ENCODE measurements at regions not wholly inside any gene's neighbourhood (a gene's known extent, or its start where the extent isn't known, plus 50 kb on each side); places are given as distances from the start of the nearest gene placed in this dataset.
"Not testable (repeated sequence)": the region's sequence is repeated elsewhere in the genome, so short reads cannot be mapped to it uniquely, and the experiment has no call there.

DNA sequence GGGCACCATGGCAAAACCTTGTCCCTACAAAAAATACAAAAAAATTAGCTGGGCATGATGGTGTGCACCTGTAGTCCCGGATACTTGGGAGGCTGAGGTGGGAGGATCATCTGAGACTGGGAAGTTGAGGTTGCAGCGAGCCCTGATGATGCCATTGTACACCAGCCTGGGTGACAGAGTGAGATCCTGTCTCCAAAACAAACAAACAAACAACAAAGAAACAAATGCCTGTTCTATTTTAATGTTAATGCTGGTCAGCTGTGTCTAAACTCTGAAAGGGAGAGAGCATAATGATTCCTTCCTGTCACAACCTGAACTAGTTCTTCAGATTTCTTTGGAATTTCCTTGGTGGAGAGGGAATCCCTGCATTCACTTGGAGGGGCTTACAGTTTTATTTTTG is 413.0 kb upstream of the TBL1XR1 start:
- FAIRE-seq = no peak

DNA sequence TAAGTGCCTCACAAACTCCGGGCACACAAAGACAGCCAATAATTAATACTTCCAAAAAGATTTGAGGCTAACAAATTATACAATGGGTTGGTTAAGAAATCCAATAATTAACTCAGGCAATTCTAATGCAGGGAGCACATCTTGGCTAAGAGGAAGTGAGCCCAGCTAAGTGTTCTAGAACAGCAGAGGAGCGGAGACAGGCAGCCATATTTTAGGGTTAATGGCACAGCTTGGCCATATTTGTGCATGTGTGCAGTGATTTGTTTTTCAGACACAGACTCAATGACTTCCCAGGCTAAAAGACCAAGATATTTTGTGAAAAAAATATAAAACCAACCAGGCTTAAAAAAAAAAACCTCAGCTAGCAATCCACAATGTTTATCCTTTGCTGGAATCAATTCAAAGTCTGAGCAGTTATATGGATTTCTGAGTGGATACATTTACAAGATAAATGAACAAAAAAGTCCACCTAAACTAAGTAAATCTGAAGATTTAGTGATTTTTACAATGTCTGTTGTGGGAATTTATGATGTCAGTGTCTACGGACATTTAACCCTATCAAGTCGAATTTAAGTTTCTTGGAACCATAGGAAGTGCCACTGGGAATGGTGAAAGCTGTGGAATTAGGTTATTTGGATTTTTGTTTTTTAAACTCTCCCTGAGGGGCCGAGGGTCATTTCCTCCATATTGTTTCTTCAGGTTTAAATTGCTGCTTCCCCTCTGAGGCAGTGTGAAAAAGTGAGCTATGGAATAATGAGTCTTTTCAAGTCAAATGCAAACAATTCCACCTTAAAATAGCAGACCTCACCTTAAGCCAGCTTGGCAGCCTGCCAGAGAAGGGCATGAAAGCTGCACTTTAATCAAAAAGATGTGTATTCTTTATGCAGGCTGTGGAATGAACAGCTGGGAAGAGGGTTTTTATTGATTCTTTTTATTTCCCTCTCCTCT is 413.7 kb upstream of the TBL1XR1 start:
- FAIRE-seq = no peak

DNA sequence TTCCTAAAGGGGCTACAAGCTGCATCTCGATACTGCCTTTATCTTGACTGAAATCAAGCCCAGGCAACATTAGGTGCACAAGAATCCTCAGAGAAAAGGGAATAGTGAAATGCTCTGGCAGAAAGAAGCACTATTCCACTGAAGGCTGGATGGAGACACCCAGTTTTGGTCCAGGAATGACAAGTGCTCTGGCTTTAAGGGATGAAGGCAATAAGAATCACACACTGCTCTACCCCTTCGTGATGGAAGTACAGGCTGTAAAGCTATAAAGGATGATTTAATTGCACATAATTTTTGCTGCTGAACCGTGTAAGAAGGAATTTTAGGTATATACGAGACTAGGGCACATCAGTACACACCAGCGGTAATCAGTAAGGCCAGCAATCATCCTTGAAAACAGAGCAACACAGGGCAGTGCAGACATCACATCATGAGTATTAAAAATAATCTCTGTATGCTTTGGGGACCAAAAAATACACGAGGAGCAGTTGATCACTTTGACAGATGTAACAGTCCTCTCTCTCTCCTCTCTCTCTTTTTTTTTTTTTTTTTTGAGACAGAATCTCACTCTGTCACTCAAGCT is 414.6 kb upstream of the TBL1XR1 start:
- FAIRE-seq = no peak

- FAIRE-seq = no peak
Measured at GRCh38 chr3:177613901-177614300, 416.6 kb upstream of the TBL1XR1 start.

DNA sequence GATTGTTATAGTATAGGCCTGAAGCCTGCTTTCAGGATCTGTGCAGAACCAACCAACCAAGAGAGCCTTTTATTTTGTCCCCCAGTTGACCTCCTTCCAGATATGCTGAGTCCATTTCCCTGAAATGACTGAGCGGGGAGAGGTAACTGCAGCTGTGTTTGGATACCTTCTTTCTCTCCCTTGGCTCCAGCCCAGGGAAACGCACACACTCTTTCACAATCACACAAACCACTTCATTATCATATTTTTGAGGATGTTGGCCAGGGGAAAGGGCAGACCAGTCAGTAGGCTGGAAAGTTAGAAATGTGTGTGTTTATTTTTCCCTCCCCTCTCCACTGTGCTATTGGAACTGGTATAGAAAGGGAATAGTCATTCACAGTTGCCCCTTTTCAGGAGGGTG is 417.7 kb upstream of the TBL1XR1 start:
- no peak for FAIRE-seq

DNA sequence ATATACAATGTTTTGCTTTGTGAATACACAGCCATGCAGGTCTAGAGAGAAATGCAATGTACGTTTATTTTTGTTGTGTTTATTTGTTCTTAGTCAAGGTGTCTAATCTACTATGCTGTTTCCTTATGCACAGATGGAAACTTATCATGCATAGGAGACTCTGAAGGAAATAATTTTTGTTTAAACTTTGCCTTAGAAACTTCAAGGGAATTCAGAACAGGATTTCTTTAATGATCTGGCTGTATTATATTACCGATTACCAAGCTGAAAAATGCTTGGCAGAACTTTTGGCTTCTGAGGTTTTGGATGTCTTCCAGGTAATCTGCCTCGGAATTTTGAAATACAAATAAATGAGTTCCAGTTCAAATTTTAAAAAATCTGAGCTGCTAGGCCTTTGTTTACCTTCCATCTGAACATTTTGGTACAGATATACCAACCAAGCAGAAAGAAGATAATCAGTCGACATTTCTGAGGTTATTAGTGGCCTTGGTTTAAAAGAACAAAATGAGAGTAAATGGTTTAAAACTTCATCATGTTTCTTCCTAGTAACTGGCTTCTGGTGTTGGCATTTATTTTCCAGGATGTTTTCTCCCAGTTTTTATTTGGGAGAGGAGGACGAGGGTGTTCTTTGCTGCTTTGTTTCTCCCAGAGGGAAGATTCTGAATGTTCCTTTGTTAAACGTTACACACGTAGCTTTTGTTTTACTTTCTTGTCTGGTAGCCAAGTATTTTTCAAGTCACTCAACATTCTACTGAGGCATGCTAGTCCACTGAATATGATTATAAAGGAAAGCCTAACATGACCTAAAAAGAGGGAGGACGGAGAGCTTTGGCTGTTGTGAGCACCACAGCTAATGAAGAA is 421.8 kb upstream of the TBL1XR1 start:
- no peak for FAIRE-seq

DNA sequence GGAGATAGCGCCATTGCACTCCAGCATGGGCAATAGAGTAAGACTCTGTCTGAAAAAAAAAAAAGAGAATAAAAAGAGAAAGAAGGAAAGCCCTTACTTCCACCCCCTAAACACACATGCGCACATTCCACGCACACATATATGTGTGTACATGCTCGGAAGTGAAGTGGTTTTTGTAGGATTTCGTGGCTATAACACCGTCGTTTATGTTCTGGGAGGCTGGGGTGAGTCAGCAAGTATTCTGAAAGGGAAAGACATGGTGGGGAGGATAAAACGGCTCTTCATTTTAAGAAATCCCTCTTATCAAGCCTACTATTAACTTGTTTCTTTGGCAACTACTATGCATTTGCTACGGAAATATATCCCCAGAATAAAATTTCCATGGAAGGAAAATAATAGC is 422.8 kb upstream of the TBL1XR1 start:
- no peak for FAIRE-seq

GRCh38 chr3:177622520-177622919 is 425.2 kb upstream of the TBL1XR1 start:
- no peak for FAIRE-seq

- FAIRE-seq = no peak
Measured at GRCh38 chr3:177622982-177623617, 425.8 kb upstream of the TBL1XR1 start.

GRCh38 chr3:177624528-177625495 is 427.5 kb upstream of the TBL1XR1 start:
- no peak for FAIRE-seq

GRCh38 chr3:177626045-177626444 is 428.8 kb upstream of the TBL1XR1 start:
- no peak for FAIRE-seq

GRCh38 chr3:177628095-177628719 is 430.9 kb upstream of the TBL1XR1 start:
- FAIRE-seq = not testable (repeated sequence)

- FAIRE-seq = no peak
Measured at GRCh38 chr3:177629276-177629675, 432.0 kb upstream of the TBL1XR1 start.

GRCh38 chr3:177633671-177634207 is 436.5 kb upstream of the TBL1XR1 start:
- no peak for FAIRE-seq

- not testable (repeated sequence) for FAIRE-seq
Measured at GRCh38 chr3:177635601-177636106, 438.4 kb upstream of the TBL1XR1 start.

DNA sequence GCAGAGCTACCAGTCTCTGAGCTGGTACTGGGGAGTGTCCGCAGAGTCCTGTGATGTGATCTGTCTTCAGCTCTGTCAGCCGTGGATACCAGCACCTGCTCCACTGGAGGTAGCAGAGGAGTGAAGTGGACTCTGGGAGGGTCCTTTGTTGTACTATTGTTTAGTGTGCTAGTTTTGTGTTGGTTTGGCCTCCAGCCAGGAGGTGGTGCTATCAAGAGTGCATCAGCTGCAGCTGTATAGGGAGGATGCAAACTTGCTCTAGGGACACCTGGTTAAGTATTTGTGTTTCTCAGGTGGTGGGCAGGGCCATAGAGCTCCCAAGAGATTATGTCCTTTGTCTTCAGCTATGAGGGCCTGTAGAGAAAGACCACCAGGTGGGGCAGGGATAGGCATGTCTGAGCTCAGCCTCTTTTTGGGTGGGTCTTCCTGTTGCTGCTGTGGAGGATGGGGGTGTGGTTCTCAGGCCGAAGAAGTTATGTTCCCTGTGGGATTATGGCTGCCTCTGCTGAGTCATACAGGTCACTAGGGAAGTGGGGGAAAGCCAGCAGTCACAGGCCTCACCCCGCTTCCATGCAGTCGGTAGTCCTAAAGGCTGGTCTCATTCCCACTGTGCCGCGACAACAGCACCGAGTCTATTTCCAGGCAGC is 443.2 kb upstream of the TBL1XR1 start:
- FAIRE-seq = no peak

GRCh38 chr3:177641206-177641605 is 443.9 kb upstream of the TBL1XR1 start:
- FAIRE-seq = no peak

DNA sequence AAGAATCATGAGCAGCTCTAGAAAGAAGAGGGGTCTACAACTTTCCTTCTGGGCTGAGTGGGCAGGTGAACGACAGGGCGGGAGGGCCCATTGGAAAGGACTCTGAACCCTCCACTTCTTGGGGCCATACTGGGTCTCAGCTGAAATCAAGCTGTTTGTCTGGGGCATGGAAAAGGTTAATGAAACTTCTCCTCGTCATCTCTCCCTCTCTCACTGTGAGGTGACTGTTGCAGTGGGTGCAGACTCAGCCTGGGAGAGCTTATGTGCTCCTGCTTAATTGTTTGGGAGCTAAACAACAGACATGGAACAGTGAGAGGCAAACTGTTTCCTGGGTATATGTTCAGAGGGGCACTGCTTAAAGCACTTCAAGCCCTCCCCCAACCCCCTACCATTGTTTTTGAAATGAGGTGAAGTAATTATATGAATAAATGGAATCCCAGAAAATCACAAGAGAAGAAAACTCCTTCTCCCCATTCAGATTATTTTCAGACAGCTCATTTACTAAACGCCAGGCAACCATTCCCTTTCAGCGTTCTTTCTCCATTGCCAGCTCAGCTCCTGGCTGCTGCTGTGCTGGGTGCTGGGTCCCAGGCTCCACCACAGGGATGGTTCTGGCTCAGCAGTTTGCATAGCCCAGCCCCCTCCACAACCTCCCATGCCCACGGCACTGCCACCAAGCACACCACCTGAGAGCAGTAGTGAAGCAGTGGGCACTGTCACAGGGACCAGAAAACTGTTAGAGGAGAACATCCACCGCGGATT is 444.9 kb upstream of the TBL1XR1 start:
- FAIRE-seq = no peak

DNA sequence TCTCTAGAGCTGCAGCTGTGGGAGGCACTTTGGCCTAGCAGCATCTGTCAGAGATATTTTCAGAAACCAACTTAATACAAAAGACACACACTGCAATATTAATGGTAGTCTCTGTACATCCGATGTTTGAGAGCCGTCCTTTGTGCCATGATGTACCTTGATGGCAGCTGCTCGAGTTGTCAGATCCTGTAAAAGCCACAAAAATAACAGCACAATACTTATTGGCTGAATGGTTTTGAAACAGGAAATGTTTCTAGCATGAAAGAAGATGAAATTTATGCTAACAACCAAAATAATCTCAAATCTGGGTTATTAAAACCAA is 445.5 kb upstream of the TBL1XR1 start:
- no peak for FAIRE-seq

DNA sequence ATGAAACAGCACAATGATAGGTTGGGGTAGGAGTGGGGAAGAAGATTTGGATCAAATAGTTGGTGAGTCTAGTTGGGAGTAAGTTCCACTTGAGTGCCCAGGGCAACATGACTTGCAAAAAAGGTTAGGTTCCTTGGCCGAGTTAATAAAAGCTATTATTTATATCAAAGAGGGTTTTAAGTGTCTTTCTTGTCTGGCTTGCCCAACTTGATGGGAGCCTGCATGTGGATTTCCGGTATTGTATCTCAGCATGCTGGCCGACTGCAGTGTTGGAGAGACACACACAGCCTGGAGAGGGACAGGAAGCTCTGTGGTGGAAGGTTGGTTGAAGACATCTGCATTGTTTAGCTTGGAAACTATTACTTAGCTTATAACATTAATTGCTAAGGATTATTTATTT is 449.5 kb upstream of the TBL1XR1 start:
- FAIRE-seq = no peak
